GM12892 (cell line): ENCODE measurements at regions not wholly inside any gene's neighbourhood (a gene's known extent, or its start where the extent isn't known, plus 50 kb on each side); places are given as distances from the start of the nearest gene placed in this dataset.
"Not testable (repeated sequence)": the region's sequence is repeated elsewhere in the genome, so short reads cannot be mapped to it uniquely, and the experiment has no call there.

Experiments
- DNase-seq: peaks from one replicate; pipeline ENCODE4 v3.0.0; 2011; ENCODE audit not compliant: insufficient read length
- FAIRE-seq: peaks from 2 replicates; lab custom pipeline; 2011; peaks lifted over from hg19 to GRCh38; lab: Jason Lieb, UNC
- POLR2A ChIP-seq: IDR thresholded peaks from 2 replicates; pipeline ENCODE4 v1.6.1; 2011; ENCODE audit warnings: low read depth, low read length, control low read depth
- POLR2AphosphoS5 ChIP-seq: IDR thresholded peaks from 2 replicates; pipeline ENCODE4 v1.6.1; 2011; ENCODE audit warnings: low read depth, low read length, control low read depth
- TAF1 ChIP-seq: IDR thresholded peaks from 2 replicates; pipeline ENCODE4 v1.6.1; 2011; ENCODE audit warnings: low read depth, mild to moderate bottlenecking, control low read depth, low read length, borderline replicate concordance

- no peak for DNase-seq
- no peak for FAIRE-seq
- TF ChIP-seq TAF1 (no peak), POLR2A (no peak), POLR2AphosphoS5 (no peak)
Observed at GRCh38 chr13:107649079-107649478, 566.3 kb downstream of the LIG4 start.

GRCh38 chr13:107644136-107644535 is 571.2 kb downstream of the LIG4 start:
- TF ChIP-seq POLR2AphosphoS5 (no peak), TAF1 (no peak), POLR2A (no peak)
- FAIRE-seq (no peak), DNase-seq (no peak)

- FAIRE-seq (no peak), DNase-seq (no peak)
- TF ChIP-seq POLR2A (no peak), TAF1 (no peak), POLR2AphosphoS5 (no peak)
Observed at GRCh38 chr13:107643615-107644014, 571.7 kb downstream of the LIG4 start.

- FAIRE-seq (no peak), DNase-seq (no peak)
- TF ChIP-seq POLR2A (no peak), TAF1 (no peak), POLR2AphosphoS5 (no peak)
Observed at GRCh38 chr13:107642831-107643230, 572.5 kb downstream of the LIG4 start.

GRCh38 chr13:107641574-107641973 is 573.8 kb downstream of the LIG4 start:
- DNase-seq (no peak), FAIRE-seq (no peak)
- TF ChIP-seq TAF1 (no peak), POLR2A (no peak), POLR2AphosphoS5 (no peak)

GRCh38 chr13:107625648-107626047 is 589.7 kb downstream of the LIG4 start:
- no peak for TF ChIP-seq POLR2AphosphoS5
- TF ChIP-seq TAF1 = no peak
- no peak for TF ChIP-seq POLR2A
- FAIRE-seq (no peak), DNase-seq (no peak)

- DNase-seq (no peak), FAIRE-seq (no peak)
- TF ChIP-seq POLR2AphosphoS5 = no peak
- no peak for TF ChIP-seq TAF1
- TF ChIP-seq POLR2A = no peak
Observed at GRCh38 chr13:107617527-107617926, 597.8 kb downstream of the LIG4 start.

- DNase-seq (no peak), FAIRE-seq (no peak)
- TF ChIP-seq POLR2A (no peak), POLR2AphosphoS5 (no peak), TAF1 (no peak)
Observed at GRCh38 chr13:107612376-107612775, 603.0 kb downstream of the LIG4 start.

GRCh38 chr13:107608736-107609135 is 606.6 kb downstream of the LIG4 start:
- DNase-seq = no peak
- FAIRE-seq = no peak
- TF ChIP-seq TAF1 (no peak), POLR2A (no peak), POLR2AphosphoS5 (no peak)

GRCh38 chr13:107600971-107601370 is 614.4 kb downstream of the LIG4 start:
- no peak for TF ChIP-seq TAF1
- no peak for TF ChIP-seq POLR2A
- no peak for TF ChIP-seq POLR2AphosphoS5
- DNase-seq = no peak
- FAIRE-seq = no peak

GRCh38 chr13:107596306-107596705 is 619.0 kb downstream of the LIG4 start:
- FAIRE-seq, DNase-seq: not testable (repeated sequence)

- DNase-seq (no peak), FAIRE-seq (no peak)
- TF ChIP-seq POLR2A (no peak), TAF1 (no peak), POLR2AphosphoS5 (no peak)
Observed at GRCh38 chr13:107590556-107590955, 624.8 kb downstream of the LIG4 start.

- FAIRE-seq (no peak), DNase-seq (no peak)
Observed at GRCh38 chr13:107587681-107588080, 627.7 kb downstream of the LIG4 start.

GRCh38 chr13:107586216-107586615 is 629.1 kb downstream of the LIG4 start:
- no peak for DNase-seq
- FAIRE-seq = no peak
- TF ChIP-seq TAF1 = no peak
- no peak for TF ChIP-seq POLR2AphosphoS5
- TF ChIP-seq POLR2A = no peak

More at GRCh38 chr13:107587681-107588080, 627.7 kb downstream of the LIG4 start:
- no peak for TF ChIP-seq TAF1
- no peak for TF ChIP-seq POLR2A
- no peak for TF ChIP-seq POLR2AphosphoS5
